Testis (tissue), 2 donors: ENCODE measurements at regions not wholly inside any gene's neighbourhood (a gene's known extent, or its start where the extent isn't known, plus 50 kb on each side); places are given as distances from the start of the nearest gene placed in this dataset.

ENCODE experiments used
- CTCF ChIP-seq, 3 experiments: fragments of 450-650 bp in 2 of 3; fragments of 200-600 bp in 1 of 3; sonication (generic) in 1 of 3; IDR thresholded peaks; one replicate each; pipeline ENCODE4 v1.5.1; 2016 to 2019; ENCODE audit warnings: antibody characterized with exemption in 3 of 3, mild to moderate bottlenecking in 2 of 3, moderate library complexity in 1 of 3
- POLR2A ChIP-seq: fragments of 450-650 bp; IDR thresholded peaks from one replicate; pipeline ENCODE4 v1.6.1; 2017; ENCODE audit warnings: antibody characterized with exemption, mild to moderate bottlenecking, moderate library complexity

- TF ChIP-seq POLR2A, result no peak
- TF ChIP-seq CTCF (IDR thresholded peaks at IDR 0.05), result no peak
These were observed 432.5 kb upstream of the MEF2C start for GRCh38 chr5:89315286-89316100.
